WI38 (cell line): ENCODE measurements at regions not wholly inside any gene's neighbourhood (a gene's known extent, or its start where the extent isn't known, plus 50 kb on each side); places are given as distances from the start of the nearest gene placed in this dataset.
"Not testable (repeated sequence)": the region's sequence is repeated elsewhere in the genome, so short reads cannot be mapped to it uniquely, and the experiment has no call there.

Source experiments
- H3K4me3 ChIP-seq: 2 replicates; pipeline ENCODE4 v1.5.1; 2011; ENCODE audit warnings: low read depth, mild to moderate bottlenecking, control low read depth, low read length
- TF ChIP-seq, protein P1 (sequence below): IDR thresholded peaks from 2 replicates; pipeline ENCODE4 v1.5.1; 2012; ENCODE audit warnings: low read depth, mild to moderate bottlenecking, control low read depth, low read length

GRCh38 chr18:24602201-24602600 is 141.8 kb downstream of the HRH4 start:
- TF ChIP-seq, protein P1, sequence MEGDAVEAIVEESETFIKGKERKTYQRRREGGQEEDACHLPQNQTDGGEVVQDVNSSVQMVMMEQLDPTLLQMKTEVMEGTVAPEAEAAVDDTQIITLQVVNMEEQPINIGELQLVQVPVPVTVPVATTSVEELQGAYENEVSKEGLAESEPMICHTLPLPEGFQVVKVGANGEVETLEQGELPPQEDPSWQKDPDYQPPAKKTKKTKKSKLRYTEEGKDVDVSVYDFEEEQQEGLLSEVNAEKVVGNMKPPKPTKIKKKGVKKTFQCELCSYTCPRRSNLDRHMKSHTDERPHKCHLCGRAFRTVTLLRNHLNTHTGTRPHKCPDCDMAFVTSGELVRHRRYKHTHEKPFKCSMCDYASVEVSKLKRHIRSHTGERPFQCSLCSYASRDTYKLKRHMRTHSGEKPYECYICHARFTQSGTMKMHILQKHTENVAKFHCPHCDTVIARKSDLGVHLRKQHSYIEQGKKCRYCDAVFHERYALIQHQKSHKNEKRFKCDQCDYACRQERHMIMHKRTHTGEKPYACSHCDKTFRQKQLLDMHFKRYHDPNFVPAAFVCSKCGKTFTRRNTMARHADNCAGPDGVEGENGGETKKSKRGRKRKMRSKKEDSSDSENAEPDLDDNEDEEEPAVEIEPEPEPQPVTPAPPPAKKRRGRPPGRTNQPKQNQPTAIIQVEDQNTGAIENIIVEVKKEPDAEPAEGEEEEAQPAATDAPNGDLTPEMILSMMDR, result no peak

GRCh38 chr18:24603151-24603550 is 142.7 kb downstream of the HRH4 start:
- no peak overlapping the region for H3K4me3 ChIP-seq
- TF ChIP-seq, protein P1, result no peak

More at GRCh38 chr18:24602201-24602600, 141.8 kb downstream of the HRH4 start:
- H3K4me3 ChIP-seq, result no peak overlapping the region

DNA sequence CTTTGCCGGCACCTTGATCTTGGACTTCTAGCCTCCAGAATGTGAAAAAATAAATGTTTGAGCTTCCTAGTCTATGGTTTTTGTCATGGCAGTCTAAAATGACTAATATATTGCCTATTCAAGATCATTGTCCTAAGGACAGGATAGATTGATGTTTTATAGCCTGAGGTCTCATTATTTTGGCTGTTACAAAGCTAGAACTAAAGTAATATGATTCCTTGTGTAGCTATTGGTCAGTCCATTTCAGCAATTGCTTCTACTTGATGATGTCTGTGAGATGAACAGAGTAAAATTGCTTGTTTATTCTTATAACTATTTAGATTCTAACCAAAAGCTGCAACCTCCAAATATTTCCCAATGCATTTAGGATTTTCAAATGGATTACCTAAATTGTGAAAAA is 145.0 kb downstream of the HRH4 start:
- no peak overlapping the region for H3K4me3 ChIP-seq
- TF ChIP-seq, protein P1, result no peak

DNA sequence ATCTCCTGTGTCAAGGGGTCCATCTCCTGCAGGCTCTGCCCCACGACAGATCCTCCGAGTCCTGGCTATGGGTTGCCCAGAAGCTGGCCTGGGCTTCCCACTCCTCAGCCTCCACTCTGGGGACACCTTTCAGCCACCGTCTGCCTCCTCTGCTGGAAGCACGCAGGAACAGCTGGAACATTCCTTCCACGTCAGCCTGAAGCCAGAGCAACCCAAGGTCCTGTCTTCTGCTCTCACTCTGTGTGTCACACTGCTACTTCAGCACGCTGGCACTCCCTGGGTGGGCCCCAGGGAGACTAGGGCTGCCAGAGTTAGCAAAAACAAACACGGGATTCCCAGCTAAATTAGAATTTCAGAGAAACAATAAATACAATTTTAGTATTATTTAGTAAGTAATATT is 148.8 kb downstream of the HRH4 start:
- TF ChIP-seq, protein P1, result no peak
- no peak overlapping the region for H3K4me3 ChIP-seq

DNA sequence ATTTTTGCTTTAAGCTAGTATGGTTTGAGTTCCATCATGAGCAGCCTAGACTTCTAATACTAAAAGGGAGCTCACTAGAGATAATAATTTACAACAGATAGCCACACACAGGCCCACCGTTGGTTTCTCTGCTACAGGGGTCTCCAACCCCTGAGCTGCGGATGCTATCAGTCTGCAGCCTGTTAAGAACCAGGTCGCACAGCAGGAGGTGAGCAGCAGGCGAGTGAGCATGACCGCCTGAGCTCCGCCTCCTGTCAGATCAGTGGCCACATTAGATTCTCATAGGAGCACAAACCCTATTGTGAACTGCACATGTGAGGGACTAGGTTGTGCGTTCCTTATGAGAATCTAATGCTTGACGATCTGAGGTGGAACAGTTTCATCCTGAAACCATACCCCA is 150.6 kb downstream of the HRH4 start:
- H3K4me3 ChIP-seq, result no peak overlapping the region
- TF ChIP-seq, protein P1, result no peak

DNA sequence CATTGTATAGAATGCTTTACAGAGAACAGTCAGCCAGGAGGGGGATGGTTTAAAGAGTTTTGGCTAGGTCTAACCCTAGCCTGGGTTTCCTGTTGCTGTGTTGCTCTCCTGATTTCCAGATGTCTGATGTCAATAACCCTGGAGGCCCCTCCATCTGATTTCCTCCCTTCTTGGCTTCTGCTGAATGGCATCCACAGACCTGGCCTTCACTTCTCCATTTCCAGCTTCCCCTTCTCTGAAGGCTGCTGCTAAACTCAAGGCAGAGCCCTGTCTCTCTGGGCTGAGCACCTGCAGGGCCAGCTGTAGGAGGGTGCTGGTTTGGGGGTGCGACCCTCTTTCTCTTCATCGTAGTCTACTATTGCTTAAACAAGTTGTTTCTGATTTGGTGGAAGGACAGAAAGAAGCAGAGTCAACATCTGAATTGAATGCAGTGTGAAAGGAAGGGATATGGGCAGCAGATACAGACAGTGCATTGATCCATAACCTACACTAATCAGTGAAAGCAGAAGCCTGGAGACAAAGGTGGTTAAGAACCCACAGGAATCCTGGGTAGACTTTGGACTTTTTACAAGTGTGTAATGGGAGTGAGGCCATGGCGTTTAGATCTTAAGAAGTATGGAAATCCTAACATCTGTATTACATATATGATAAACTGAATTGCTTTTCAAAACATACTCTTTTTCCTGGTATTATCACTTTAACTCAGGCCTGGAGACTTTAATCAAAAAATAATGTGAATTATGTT is 153.6 kb downstream of the HRH4 start:
- TF ChIP-seq, protein P1, result no peak

DNA sequence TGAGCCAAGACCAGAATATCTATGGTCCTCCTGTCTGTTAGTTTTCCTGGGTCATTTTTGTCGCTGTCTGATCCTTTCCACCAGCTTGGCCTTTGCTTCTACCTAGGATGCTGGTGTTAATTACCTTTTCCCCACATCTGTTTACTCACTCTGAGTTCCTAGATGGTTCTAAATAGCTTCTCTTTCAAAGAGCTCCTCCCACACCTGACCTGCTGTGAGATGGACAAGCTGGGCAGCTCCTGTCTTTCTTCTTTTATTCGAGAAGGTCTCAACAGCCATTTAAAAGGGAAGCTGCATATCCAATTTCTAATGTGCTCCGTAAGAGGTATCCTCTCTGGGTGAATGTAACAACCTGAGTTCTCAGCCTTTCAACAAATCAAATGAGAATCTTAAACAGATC is 156.2 kb downstream of the HRH4 start:
- H3K4me3 ChIP-seq, result no peak overlapping the region
- TF ChIP-seq, protein P1, result no peak

More for the DNA sequence above, 153.6 kb downstream of the HRH4 start:
- H3K4me3 ChIP-seq, result no peak overlapping the region

DNA sequence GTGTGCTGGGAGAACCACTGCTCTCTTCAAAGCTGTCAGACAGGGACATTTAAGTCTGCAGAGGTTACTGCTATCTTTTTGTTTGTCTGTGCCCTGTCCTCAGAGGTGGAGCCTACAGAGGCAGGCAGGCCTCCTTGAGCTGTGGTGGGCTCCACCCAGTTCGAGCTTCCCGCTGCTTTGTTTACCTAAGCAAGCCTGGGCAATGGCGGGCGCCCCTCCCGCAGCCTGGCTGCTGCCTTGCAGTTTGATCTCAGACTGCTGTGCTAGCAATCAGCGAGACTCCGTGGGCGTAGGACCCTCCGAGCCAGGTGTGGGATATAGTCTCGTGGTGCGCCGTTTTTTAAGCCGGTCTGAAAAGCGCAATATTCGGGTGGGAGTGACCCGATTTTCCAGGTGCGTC is 164.0 kb downstream of the HRH4 start:
- H3K4me3 ChIP-seq, result not testable (repeated sequence)
